LNCaP clone FGC (cell line): ENCODE measurements at regions not wholly inside any gene's neighbourhood (a gene's known extent, or its start where the extent isn't known, plus 50 kb on each side); places are given as distances from the start of the nearest gene placed in this dataset.

ENCODE experiments used
- DNase-seq: peaks from one replicate; pipeline ENCODE4 v3.0.0-alpha.2; 2011; ENCODE audit warnings: low read depth
- H3K4me3 ChIP-seq: 2 replicates; pipeline ENCODE4 v1.5.1; 2011; ENCODE audit warnings: mild to moderate bottlenecking, low read depth, low read length, control low read depth
- TF ChIP-seq, protein P1 (sequence below): IDR thresholded peaks from 2 replicates; pipeline ENCODE4 v1.5.1; 2012; ENCODE audit warnings: mild to moderate bottlenecking; ENCODE audit not compliant: control insufficient read depth, insufficient read depth; ENCODE audit errors: extremely low read depth

DNA sequence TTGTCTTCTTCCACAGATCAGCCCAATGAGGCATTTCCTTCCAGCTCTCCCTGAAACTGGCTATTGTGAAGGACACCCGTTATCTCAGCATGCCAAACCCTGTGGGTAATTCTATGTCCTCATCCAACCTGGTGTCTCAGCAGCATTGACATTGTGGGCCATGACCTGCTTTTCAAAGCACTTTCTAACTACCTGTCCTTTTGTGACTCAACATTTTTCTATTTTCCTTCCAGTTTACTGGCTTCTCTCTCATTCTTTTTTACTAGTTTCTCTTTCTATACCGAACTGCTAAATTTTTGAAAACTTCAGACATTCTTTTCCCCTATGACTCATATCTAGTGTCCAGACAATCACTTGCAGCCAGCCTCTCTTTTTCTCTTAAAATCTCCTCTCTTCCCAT, 136.4 kb upstream of the HTR2A start:
- TF ChIP-seq, protein P1, sequence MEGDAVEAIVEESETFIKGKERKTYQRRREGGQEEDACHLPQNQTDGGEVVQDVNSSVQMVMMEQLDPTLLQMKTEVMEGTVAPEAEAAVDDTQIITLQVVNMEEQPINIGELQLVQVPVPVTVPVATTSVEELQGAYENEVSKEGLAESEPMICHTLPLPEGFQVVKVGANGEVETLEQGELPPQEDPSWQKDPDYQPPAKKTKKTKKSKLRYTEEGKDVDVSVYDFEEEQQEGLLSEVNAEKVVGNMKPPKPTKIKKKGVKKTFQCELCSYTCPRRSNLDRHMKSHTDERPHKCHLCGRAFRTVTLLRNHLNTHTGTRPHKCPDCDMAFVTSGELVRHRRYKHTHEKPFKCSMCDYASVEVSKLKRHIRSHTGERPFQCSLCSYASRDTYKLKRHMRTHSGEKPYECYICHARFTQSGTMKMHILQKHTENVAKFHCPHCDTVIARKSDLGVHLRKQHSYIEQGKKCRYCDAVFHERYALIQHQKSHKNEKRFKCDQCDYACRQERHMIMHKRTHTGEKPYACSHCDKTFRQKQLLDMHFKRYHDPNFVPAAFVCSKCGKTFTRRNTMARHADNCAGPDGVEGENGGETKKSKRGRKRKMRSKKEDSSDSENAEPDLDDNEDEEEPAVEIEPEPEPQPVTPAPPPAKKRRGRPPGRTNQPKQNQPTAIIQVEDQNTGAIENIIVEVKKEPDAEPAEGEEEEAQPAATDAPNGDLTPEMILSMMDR = no peak
- H3K4me3 ChIP-seq = no peak overlapping the region
- DNase-seq = no peak

DNA sequence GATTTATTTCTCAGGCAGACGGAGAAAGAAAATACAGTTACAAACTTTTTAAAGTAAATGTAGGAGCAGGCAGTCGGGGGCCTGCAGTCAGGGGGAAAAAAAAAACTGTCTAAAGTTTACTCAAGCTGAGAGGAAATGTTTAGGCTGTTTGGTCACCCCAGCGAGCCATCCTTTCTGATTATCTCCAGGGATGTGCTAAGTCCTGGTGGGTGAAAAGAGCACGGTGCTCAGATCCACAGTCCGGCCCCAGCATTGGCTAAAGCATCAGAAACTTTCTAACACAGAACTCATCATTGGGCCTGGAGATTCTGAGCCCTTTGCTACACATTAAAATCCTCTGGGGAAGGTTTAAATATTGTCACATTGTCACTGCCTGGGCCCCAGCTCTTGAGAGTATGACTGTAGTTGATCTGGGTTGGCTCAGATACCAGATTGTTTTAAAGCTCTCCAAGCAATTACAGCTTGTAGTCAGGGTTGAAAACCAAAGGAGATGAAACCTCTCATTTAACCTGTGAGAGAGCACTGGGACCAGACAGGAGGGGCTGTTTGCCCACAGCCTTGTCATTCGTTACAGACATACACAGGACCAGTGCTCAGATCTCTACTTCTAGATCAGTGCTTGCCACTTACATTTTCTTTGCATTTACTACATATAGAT, 131.1 kb upstream of the HTR2A start:
- no peak overlapping the region for H3K4me3 ChIP-seq
- TF ChIP-seq, protein P1 = no peak

DNA sequence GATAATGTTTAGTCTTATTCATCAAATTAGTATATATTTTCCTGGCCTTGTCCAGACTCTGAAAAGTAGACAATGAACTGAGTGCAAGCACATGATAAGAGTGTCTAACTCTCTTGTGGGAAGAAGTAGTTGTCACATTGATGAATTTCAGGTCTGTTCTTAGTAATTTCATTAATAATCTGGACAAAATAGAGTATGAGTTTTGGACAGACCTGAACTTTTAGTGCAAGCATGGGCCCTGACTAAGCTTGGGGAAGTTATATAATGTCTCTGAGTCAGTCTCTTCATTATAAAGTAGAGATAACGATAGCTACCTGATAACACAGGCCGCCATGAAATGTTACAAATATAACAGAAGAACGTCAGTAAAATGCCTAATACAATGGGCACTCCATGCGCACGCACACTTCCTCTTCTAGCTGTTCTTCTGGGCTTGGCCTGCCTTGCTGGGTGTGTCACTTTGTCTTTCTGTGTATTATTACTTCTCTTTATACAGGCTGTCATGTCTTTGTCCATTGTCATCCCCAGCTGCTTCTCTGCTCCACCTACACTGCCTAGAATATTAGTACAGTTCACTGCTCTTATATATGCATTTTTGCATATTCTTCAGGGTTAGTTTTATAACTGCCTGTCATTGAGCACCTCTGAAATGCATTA, 129.1 kb upstream of the HTR2A start:
- TF ChIP-seq, protein P1 = no peak
- no peak overlapping the region for H3K4me3 ChIP-seq
- no peak for DNase-seq

More for the DNA sequence above, 131.1 kb upstream of the HTR2A start:
- no peak for DNase-seq

DNA sequence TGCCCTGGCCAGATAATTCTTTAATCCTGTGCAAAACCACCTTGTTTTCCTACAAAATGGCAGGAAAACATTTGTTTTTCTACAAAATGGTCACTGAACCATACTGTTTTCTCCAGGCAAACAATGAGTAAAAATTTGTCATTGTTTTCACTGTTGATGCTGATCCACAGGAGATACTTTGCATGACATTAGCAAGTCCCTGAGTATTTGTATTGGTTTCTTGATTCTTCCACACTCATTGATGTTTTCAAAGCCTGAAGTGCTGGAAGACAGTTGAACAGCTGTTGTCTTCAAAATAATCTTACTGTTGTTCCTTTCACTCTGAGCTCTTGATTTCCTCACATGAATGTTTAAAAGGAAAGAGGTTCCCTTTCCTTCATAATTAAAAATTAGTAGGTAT, 123.1 kb upstream of the HTR2A start:
- TF ChIP-seq, protein P1 = no peak
- DNase-seq = no peak
- no peak overlapping the region for H3K4me3 ChIP-seq

DNA sequence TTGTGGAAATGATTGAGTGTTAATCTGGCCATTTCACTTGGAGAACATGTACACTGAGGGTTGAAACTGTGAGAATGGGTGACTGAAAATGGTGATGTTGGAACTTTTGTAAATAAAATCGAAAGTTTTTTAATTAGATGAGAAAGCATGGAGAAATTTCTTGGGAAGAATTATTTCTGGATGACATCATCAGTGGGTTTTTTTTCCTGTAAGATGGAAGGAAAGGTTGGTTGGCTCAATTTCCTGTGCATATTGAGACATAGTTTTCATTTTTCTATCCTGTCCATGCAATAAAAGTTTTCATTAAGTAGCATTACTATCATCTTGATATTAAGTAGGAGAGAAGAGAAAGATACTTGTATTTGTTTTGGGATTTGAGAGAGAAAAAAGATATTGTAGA, 120.6 kb upstream of the HTR2A start:
- DNase-seq = no peak
- H3K4me3 ChIP-seq = no peak overlapping the region

DNA sequence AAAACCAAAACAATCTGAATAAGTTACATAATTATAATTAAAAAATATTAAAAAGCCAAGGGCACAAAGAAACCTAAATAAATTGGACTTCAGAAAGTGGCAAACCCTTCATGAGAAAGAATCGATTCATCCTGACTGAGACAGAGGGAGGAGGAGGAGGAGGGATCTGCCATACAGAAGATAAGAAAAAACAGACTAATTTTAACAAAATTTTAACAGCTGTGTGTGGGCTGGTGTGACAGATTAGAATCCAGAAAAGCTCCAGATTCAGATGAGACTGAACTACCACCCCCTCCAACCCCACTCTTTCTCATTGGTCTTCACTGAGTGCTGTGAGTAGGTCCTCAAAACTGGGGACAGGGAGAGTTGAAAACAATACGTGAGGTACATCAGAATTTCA, 111.5 kb upstream of the HTR2A start:
- TF ChIP-seq, protein P1 = no peak
- no peak overlapping the region for H3K4me3 ChIP-seq
- no peak for DNase-seq

More for the DNA sequence above, 120.6 kb upstream of the HTR2A start:
- TF ChIP-seq, protein P1 = no peak
